Heart left ventricle (tissue), 16 donors: ENCODE measurements at regions not wholly inside any gene's neighbourhood (a gene's known extent, or its start where the extent isn't known, plus 50 kb on each side); places are given as distances from the start of the nearest gene placed in this dataset.

Source experiments
- ATAC-seq, 4 donors: fragments of 200-7000 bp; cut with Tn5 transposase; one replicate each; pipeline ENCODE4 v1.9.1; 2020 to 2022; ENCODE audit warnings: moderate library complexity in 4 of 4, mild to moderate bottlenecking in 3 of 4, moderate number of reproducible peaks in 1 of 4
- DNase-seq, 5 donors: peaks; one replicate each; pipeline ENCODE4 v3.0.0-alpha.2; 2020
- H3K27ac ChIP-seq, 12 donors: fragments of 200-600 bp; sonication (generic) in 4 of 12; one replicate each; pipeline versions ENCODE4 v1.5.0 to v1.8.0; 2016 to 2022; ENCODE audit warnings: mild to moderate bottlenecking in 2 of 12
- H3K27me3 ChIP-seq, 9 donors: fragments of 200-600 bp; sonication (generic) in 2 of 9; one replicate each; pipeline versions ENCODE4 v1.5.1 to v1.8.0; 2016 to 2022; ENCODE audit warnings: mild to moderate bottlenecking in 3 of 9
- H3K36me3 ChIP-seq, 9 donors: fragments of 200-600 bp; sonication (generic) in 2 of 9; one replicate each; pipeline versions ENCODE4 v1.5.0 to v1.8.0; 2018 to 2022; ENCODE audit warnings: mild to moderate bottlenecking in 2 of 9
- H3K4me1 ChIP-seq, 12 donors: fragments of 200-600 bp; sonication (generic) in 4 of 12; one replicate each; pipeline versions ENCODE4 v1.5.0 to v1.8.0; 2016 to 2022; ENCODE audit warnings: mild to moderate bottlenecking in 3 of 12
- H3K4me3 ChIP-seq, 12 donors: fragments of 200-600 bp; sonication (generic) in 4 of 12; one replicate each; pipeline versions ENCODE4 v1.5.0 to v1.8.0; 2017 to 2022; ENCODE audit warnings: mild to moderate bottlenecking in 9 of 12, moderate library complexity in 4 of 12
- H3K9me3 ChIP-seq, 12 donors: fragments of 200-600 bp; sonication (generic) in 4 of 12; one replicate each; pipeline versions ENCODE4 v1.5.0 to v1.8.0; 2016 to 2022; ENCODE audit warnings: mild to moderate bottlenecking in 1 of 12
- CTCF ChIP-seq, 12 donors: fragments of 200-600 bp; sonication (generic) in 4 of 12; IDR thresholded peaks; one replicate each; pipeline versions ENCODE4 v1.5.0 to v1.8.0; 2018 to 2022; ENCODE audit warnings: antibody characterized with exemption in 12 of 12, mild to moderate bottlenecking in 5 of 12
- POLR2A ChIP-seq, 2 donors: fragments of 450-650 bp; IDR thresholded peaks; one replicate each; pipeline ENCODE4 v1.6.1; 2017; ENCODE audit warnings: antibody characterized with exemption in 2 of 2, mild to moderate bottlenecking in 2 of 2, moderate library complexity in 2 of 2
- WGBS, 4 donors: extraction: QIAGEN DNeasy Blood & Tissue Kit in 2 of 4; methylation state at CpG; one replicate each; pipeline versions ENCODE4 v1.1.5 to v1.1.7; 2013 to 2018; 5-methylcytosine and 5-hydroxymethylcytosine counted together
- intact Hi-C, 10 donors: fragments of 100-400 bp; cut with DNase I; formaldehyde crosslinking; loops; one replicate each; pipeline versions ENCODE4 v1.11.1 to v1.14.2; 2022
- donor health status: ischemic (EF 13 %, LVEDD 7.1; RV severe dilation, severe dysfunction).
- donor health status: healthy with polysubstance abuse.
- donor health status: DM: no; HTN: yes; CAD: no.
- donor health status: DM: no; HTN: no; CAD: no.
- donor health status: ischemic (EF 25% LVEDD 6.9; RV normal size, moderate dysfunction).
- donor health status: ischemic (EF 25% LVEDD 5.7; RV mildly dilated, moderate dysfunction).
- donor health status: healthy.
- donor health status: DM: yes; HTN: yes; CAD: no.
- donor health status: ischemic (EF 35%, LVEDD 5.7; RV mildly dilated, moderate dysfunction).
- donor health status: nonischemic (EF 11% LVEDD 7.7; RV severe dilation, severe dysfunction).
- donor health status: DM: yes; HTN: yes; CAD: no.
- donor health status: PGD.
- donor health status: ischemic (EF 29% LVEDD 5.4; RV normal size, mild dysfunction).
- donor health status: nonischemic (EF 23%, LVEDD 6.1; RV moderate dilation, normal function).

DNA sequence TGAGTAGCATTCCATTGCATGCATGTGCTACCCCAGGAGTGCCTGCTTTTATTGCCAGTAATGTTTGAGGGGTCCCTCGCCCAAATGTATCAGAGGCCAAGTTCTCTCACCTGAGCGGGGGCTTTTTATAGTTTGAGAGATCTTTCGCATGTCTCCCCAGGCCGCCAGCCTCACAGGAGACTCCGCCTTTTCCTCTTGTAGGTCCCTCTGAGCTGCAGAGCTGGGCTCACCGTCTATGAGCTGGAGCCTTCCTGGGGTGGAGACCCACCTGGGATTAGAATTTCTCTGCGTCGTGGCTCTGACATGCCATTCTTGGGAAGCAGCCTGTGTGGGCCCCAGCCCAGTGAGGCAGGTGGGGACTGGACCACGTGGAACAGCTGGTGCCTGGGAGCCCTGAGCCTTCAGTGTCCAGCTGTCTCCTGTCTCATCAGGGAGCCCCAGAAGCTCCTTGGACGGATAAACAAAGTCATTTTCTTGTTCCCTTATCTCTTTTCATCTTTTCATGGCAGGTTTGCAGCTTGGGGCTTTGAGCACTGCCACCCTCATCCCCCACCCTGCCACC, 261.7 kb upstream of the CRY1 start:
- Histone ChIP-seq H3K27ac (no peak overlapping the region), H3K9me3 (no peaks in the 10 kb centered on the region), H3K4me3 (no peak overlapping the region), H3K36me3 (no peaks in the 10 kb centered on the region), H3K4me1 (peaks cover 0 to 13% (median 0%) of the 10 kb centered on the region in 12 donors), H3K27me3 (peaks cover 0 to 12% (median 0%) of the 10 kb centered on the region in 9 donors)
- DNase-seq: no peak
- TF ChIP-seq POLR2A (IDR thresholded peaks at IDR 0.05) (no peak), CTCF (IDR thresholded peaks at IDR 0.05) (no peak)
- intact Hi-C loops: no loop called here
- no peak for ATAC-seq
- WGBS, 4 donors: 57 to 64% (median 61%) methylated on average over 9 to 10 of the region's 10 CpGs

- ATAC-seq (no peak), DNase-seq (no peak)
- Histone ChIP-seq H3K27ac (no peak overlapping the region), H3K4me1 (peaks cover 0 to 13% (median 0%) of the 10 kb centered on the region in 12 donors), H3K4me3 (no peak overlapping the region), H3K9me3 (no peaks in the 10 kb centered on the region), H3K27me3 (peaks cover 0 to 12% (median 0%) of the 10 kb centered on the region in 9 donors), H3K36me3 (no peaks in the 10 kb centered on the region)
- intact Hi-C loops: no loop called here
- 46 to 63% (median 50%) methylated on average over 1 of the region's 1 CpG for WGBS, 4 donors
- TF ChIP-seq CTCF (IDR thresholded peaks at IDR 0.05): no peak
- no peak for TF ChIP-seq POLR2A (IDR thresholded peaks at IDR 0.05)
Measured at GRCh38 chr12:107355612-107356011, 262.3 kb upstream of the CRY1 start.

DNA sequence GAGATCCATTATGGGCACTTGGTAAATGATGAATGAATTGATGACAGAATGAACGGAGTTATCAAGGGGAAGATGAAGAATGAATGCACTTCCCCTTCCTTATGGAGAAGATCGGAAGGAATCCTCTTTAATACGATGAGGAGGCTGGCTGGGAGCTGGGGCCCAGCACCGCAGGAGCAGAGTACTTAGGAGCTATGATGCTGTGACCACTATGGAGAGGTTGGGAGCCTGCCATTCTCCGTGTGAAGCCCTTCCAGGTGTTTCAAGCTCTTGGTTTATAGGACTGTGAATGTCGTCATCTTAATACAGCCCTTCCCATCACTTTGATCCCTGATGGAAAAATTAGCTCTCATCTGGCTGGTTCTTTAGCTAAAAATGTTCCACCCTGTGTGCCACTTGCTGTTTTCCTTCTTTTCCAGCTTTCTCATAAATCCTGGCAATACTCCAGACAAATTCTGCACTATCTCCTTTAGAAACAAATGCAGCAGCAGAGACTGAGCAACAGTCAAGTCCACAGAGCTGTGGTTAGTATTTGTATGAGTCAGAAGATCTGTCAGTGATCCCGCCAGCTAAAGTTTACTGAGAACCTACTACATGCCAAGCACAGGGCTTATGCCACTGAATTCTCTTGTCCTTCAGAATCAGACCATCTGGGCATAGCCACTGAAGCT, 263.1 kb upstream of the CRY1 start:
- 56 to 68% (median 63%) methylated on average over 7 of the region's 7 CpGs for WGBS, 4 donors
- H3K27me3 ChIP-seq: peaks cover 0 to 12% (median 0%) of the 10 kb centered on the region in 9 donors
- peaks cover 0 to 13% (median 0%) of the 10 kb centered on the region in 12 donors for H3K4me1 ChIP-seq
- ATAC-seq (no peak), DNase-seq (no peak)
- H3K36me3 ChIP-seq: no peaks in the 10 kb centered on the region
- TF ChIP-seq CTCF (IDR thresholded peaks at IDR 0.05) (no peak), POLR2A (IDR thresholded peaks at IDR 0.05) (no peak)
- H3K27ac ChIP-seq: no peak overlapping the region
- H3K4me3 ChIP-seq: no peak overlapping the region
- intact Hi-C loops: no loop called here
- H3K9me3 ChIP-seq: no peaks in the 10 kb centered on the region

GRCh38 chr12:107356937-107357295, 263.6 kb upstream of the CRY1 start:
- ATAC-seq (no peak), DNase-seq (no peak)
- H3K27ac ChIP-seq: no peak overlapping the region
- TF ChIP-seq POLR2A (IDR thresholded peaks at IDR 0.05) (no peak), CTCF (IDR thresholded peaks at IDR 0.05) (no peak)
- H3K36me3 ChIP-seq: no peaks in the 10 kb centered on the region
- intact Hi-C loops: no loop called here
- H3K9me3 ChIP-seq: no peaks in the 10 kb centered on the region
- 55 to 61% (median 58%) methylated on average over 2 of the region's 2 CpGs for WGBS, 4 donors
- peaks cover 0 to 11% (median 0%) of the 10 kb centered on the region in 12 donors for H3K4me1 ChIP-seq
- H3K27me3 ChIP-seq: peaks cover 0 to 16% (median 0%) of the 10 kb centered on the region in 9 donors
- no peak overlapping the region for H3K4me3 ChIP-seq
